ENCODE measurements at regions not wholly inside any gene's neighbourhood (a gene's known extent, or its start where the extent isn't known, plus 50 kb on each side); places are given as distances from the start of the nearest gene placed in this dataset.

DNA sequence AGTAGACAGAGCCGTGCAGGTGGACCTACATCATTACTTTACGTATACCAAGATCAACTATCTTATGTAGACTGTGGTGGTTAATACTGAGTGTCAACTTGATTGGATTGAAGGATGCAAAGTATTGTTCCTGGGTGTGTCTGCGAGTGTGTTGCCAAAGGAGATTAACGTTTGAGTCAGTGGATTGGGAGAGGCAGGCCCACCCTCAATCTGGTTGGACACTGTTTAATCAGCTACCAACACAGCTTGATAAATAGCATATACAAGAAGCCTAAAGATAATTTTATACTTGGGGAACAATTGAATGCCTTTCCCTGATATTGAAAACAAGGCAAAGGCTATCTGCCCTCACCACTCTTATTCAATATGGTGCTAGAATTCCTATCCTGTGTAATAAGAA lies 604.2 kb upstream of the ZEB2 start:
- peaks cover 0 to under 1% (median 0%) of the 10 kb centered on the region in 3 donors for H3K4me1 Mint-ChIP-seq
- H3K27me3 Mint-ChIP-seq, result no peaks in the 10 kb centered on the region
- H3K27ac Mint-ChIP-seq, result no peak overlapping the region
- peaks cover 2% of the 10 kb centered on the region for H3K36me3 Mint-ChIP-seq
- H3K9me3 Mint-ChIP-seq, result no peaks in the 10 kb centered on the region
- H3K4me3 Mint-ChIP-seq, result no peak overlapping the region

DNA sequence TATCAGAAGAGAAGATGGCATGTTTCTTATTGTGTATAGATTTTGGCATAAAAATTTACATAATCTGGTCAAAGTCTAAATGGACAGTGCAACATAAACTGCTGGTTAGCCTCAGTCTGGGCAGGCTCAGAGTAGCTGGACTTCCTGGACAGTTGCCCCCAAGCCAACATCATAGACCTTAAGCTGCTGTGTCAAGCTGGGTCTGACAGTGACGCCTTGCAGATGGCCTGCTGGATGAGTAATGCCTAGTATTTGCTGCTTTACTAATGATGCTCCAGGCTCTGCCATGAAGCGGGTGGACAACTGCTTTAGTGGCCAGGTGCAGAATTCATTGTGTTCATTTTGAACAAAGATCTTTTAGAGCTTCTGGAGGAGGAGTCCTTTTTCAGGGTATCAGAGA lies 603.7 kb upstream of the ZEB2 start:
- Mint-ChIP-seq H3K36me3 (peaks cover 2% of the 10 kb centered on the region), H3K9me3 (no peaks in the 10 kb centered on the region), H3K4me3 (no peak overlapping the region), H3K27ac (no peak overlapping the region), H3K27me3 (no peaks in the 10 kb centered on the region), H3K4me1 (peaks cover 0 to 3% (median 0%) of the 10 kb centered on the region in 3 donors)

GRCh38 chr2:145119225-145119624 lies 599.3 kb upstream of the ZEB2 start:
- no peaks in the 10 kb centered on the region for H3K9me3 Mint-ChIP-seq
- peaks cover 2% of the 10 kb centered on the region for H3K36me3 Mint-ChIP-seq
- no peak overlapping the region for H3K4me3 Mint-ChIP-seq
- no peak overlapping the region for H3K27ac Mint-ChIP-seq
- no peaks in the 10 kb centered on the region for H3K27me3 Mint-ChIP-seq
- H3K4me1 Mint-ChIP-seq, result peaks cover 0 to 4% (median 0%) of the 10 kb centered on the region in 3 donors

GRCh38 chr2:145116834-145117725 lies 597.2 kb upstream of the ZEB2 start:
- Mint-ChIP-seq H3K4me1 (peaks cover 0 to 4% (median 0%) of the 10 kb centered on the region in 3 donors), H3K27ac (no peak overlapping the region), H3K4me3 (no peak overlapping the region), H3K9me3 (no peaks in the 10 kb centered on the region), H3K36me3 (no peaks in the 10 kb centered on the region), H3K27me3 (peaks cover 1% of the 10 kb centered on the region)

DNA sequence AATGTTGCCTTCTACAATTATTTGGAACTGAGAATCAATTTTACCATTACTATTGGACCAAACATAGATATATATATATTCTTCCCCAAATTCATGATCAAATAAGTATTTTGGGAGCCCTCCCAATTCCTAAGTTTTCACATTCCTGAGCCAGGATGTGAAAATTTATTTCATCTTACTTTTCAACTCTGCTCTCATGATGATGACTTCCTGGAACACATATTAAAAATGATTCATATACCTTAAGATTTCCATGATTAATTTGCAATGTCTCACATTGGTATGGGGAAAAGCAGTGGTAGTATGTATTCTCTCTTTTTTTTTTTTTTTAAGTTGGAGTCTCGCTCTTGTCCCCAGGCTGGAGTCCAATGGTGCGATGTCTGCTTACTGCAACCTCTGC lies 596.1 kb upstream of the ZEB2 start:
- Mint-ChIP-seq H3K27ac (no peak overlapping the region), H3K9me3 (peaks cover 0 to 3% (median 2%) of the 10 kb centered on the region in 3 donors), H3K27me3 (peaks cover 3% of the 10 kb centered on the region), H3K4me3 (no peak overlapping the region), H3K36me3 (no peaks in the 10 kb centered on the region), H3K4me1 (peaks cover 0 to 4% (median 0%) of the 10 kb centered on the region in 3 donors)

- H3K4me1 Mint-ChIP-seq, result peaks cover 0 to 4% (median 0%) of the 10 kb centered on the region in 3 donors
- no peak overlapping the region for H3K4me3 Mint-ChIP-seq
- no peaks in the 10 kb centered on the region for H3K36me3 Mint-ChIP-seq
- peaks cover 0 to 7% (median 2%) of the 10 kb centered on the region in 3 donors for H3K9me3 Mint-ChIP-seq
- H3K27ac Mint-ChIP-seq, result no peak overlapping the region
- H3K27me3 Mint-ChIP-seq, result peaks cover 3% of the 10 kb centered on the region
These were observed 594.8 kb upstream of the ZEB2 start for GRCh38 chr2:145114726-145115125.

DNA sequence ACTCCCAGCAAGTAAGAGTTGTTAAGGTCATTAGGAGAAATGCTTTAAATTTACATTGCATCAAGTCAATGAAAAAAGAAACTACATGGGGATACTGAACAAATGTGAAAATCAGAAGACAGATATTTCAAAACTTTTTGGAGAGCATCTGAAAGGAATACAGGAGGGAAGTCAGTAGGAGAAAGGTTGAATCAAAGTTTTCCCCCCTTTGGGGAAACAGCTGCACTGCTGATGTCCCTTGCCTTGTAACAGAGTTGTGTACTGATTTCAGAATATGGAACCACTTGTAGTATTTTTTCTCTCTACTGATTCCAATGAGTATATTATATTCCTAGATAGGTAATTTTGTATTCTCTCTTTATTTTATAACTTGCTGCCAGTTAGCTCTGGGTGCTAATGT lies 592.5 kb upstream of the ZEB2 start:
- H3K4me3 Mint-ChIP-seq, result no peak overlapping the region
- no peaks in the 10 kb centered on the region for H3K36me3 Mint-ChIP-seq
- peaks cover 0 to 7% (median 2%) of the 10 kb centered on the region in 3 donors for H3K9me3 Mint-ChIP-seq
- no peak overlapping the region for H3K27ac Mint-ChIP-seq
- H3K4me1 Mint-ChIP-seq, result no peaks in the 10 kb centered on the region
- peaks cover 3% of the 10 kb centered on the region for H3K27me3 Mint-ChIP-seq

DNA sequence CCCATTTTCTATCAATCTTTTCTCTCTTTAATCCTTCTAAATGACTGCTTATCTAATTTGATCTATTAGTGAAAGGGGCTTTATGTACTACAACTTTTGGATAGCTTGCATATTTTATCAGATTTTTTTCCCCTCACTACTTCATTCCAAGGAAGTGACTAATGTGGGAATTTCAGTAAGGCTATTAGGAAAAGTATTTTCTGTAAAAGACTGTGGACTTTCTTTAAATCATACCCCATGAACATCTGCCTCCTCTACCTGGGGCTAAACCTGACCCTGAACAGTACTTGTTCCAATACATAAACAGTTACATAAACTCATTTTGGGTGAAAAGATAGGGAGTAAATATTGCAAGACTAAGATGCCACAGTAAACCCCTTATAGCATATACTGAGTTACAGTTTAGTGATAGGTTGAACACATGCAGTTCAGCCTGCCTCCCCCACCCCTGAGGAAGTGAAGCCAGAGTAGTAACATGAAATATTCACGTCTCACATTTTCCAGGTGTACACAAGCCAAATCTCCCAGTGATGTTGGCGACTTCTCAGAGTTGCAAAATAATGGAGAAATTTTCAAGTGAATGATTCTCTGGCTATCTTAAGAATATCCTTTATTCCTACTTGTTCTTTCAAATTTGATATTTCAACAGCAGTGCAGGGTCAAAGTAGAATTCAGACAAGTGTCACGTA lies 590.9 kb upstream of the ZEB2 start:
- H3K27me3 Mint-ChIP-seq, result peaks cover 3% of the 10 kb centered on the region
- no peak overlapping the region for H3K4me3 Mint-ChIP-seq
- no peak overlapping the region for H3K27ac Mint-ChIP-seq
- no peaks in the 10 kb centered on the region for H3K4me1 Mint-ChIP-seq
- H3K36me3 Mint-ChIP-seq, result no peaks in the 10 kb centered on the region
- peaks cover 0 to 7% (median 2%) of the 10 kb centered on the region in 3 donors for H3K9me3 Mint-ChIP-seq

- Mint-ChIP-seq H3K27ac (no peak overlapping the region), H3K36me3 (no peaks in the 10 kb centered on the region), H3K4me3 (no peak overlapping the region), H3K9me3 (peaks cover 0 to 7% (median 2%) of the 10 kb centered on the region in 3 donors), H3K27me3 (peaks cover 3% of the 10 kb centered on the region), H3K4me1 (no peaks in the 10 kb centered on the region)
These were observed 589.2 kb upstream of the ZEB2 start for GRCh38 chr2:145108959-145109710.

- H3K9me3 Mint-ChIP-seq, result peaks cover 0 to 7% (median 2%) of the 10 kb centered on the region in 3 donors
These were observed 588.5 kb upstream of the ZEB2 start for GRCh38 chr2:145108361-145108778.

DNA sequence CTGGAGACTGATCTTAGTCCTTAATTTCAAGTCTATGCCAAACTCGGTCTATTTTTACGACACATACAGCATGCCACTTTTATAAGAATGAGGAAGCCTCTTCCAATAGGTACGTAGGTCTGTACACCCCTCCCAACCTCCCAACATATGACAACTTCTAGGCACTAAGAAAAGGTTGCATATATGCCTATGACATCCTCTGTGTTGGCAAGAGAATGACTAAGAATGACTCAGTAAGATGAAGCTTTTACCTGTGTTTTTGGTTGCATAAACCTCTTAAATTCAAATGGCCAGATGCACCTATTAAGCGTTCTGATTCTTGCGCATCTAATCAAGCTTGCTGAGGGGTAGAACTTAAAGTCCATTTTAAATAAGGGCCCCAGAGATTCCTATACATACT lies 586.4 kb upstream of the ZEB2 start:
- Mint-ChIP-seq H3K27me3 (no peaks in the 10 kb centered on the region), H3K9me3 (peaks cover 0 to 4% (median 1%) of the 10 kb centered on the region in 3 donors), H3K27ac (no peak overlapping the region), H3K36me3 (no peaks in the 10 kb centered on the region), H3K4me3 (no peak overlapping the region), H3K4me1 (no peaks in the 10 kb centered on the region)

More at GRCh38 chr2:145108361-145108778, 588.5 kb upstream of the ZEB2 start:
- Mint-ChIP-seq H3K27me3 (peaks cover 3% of the 10 kb centered on the region), H3K36me3 (no peaks in the 10 kb centered on the region), H3K4me1 (no peaks in the 10 kb centered on the region), H3K27ac (no peak overlapping the region), H3K4me3 (no peak overlapping the region)

DNA sequence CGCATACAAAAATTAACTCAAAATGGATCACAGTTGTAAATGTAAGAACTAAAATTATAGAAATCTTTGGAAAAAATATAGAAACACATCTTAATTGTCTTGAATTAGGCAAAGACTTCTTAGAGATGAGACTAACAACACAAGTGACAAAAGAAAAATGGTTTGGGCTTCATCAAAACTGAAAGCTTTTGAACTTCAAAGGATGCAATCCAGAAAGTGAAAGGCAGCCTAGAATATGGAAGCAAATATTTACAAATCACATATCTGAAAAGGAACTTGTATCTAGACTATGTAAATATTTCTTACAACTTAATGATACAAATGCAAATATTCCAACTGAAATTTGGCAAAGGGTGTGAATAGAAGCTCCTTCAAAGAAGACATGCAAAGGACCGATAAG lies 582.8 kb upstream of the ZEB2 start:
- Mint-ChIP-seq H3K27me3 (peaks cover 2% of the 10 kb centered on the region), H3K4me3 (no peak overlapping the region), H3K4me1 (no peaks in the 10 kb centered on the region), H3K9me3 (peaks cover 0 to 2% (median 0%) of the 10 kb centered on the region in 3 donors), H3K36me3 (no peaks in the 10 kb centered on the region), H3K27ac (no peak overlapping the region)

DNA sequence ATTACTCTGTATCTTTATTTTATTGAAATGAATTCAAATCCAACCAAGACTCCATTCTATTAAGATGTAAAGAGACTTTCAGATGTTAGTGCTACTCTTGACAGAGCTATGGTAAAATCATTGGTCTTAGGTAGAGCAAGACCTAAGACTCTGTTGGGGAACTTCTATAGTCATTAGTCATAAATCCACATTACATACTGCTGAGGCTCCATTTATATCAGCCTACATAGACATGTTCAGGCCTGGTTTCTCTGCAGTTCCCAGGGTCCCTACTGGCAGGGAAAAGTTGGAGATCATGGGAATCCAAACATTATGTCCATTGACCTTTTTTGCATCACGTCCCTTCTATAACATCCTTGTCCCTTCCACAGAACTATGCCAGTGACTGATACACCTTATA lies 580.4 kb upstream of the ZEB2 start:
- Mint-ChIP-seq H3K4me3 (no peak overlapping the region), H3K9me3 (peaks cover 0 to 2% (median 0%) of the 10 kb centered on the region in 3 donors), H3K36me3 (no peaks in the 10 kb centered on the region), H3K27me3 (peaks cover 2% of the 10 kb centered on the region), H3K4me1 (no peaks in the 10 kb centered on the region), H3K27ac (no peak overlapping the region)

DNA sequence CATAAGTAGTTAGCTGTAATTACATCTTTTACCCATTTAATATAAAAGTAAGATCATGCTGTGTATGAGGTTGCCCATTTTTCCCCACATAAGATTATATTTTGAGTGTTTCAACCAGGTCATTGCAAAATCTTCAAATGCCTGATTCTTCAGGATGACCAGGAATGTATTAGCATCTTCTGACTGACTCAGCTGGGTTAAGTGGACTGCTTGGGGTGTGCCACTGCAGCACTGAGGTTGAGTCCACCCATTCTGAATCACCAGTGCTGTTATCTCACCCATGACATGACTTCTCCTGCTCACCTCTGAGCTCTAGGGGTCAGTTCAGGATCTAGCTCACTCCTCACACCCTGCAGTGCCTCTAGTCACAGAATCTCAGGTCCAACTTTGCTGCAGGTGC lies 576.7 kb upstream of the ZEB2 start:
- Mint-ChIP-seq H3K9me3 (peaks cover 0 to 2% (median 0%) of the 10 kb centered on the region in 3 donors), H3K27ac (no peak overlapping the region), H3K4me3 (no peak overlapping the region), H3K36me3 (no peaks in the 10 kb centered on the region), H3K27me3 (peaks cover 2% of the 10 kb centered on the region), H3K4me1 (no peaks in the 10 kb centered on the region)
